ENCODE measurements at regions not wholly inside any gene's neighbourhood (a gene's known extent, or its start where the extent isn't known, plus 50 kb on each side); places are given as distances from the start of the nearest gene placed in this dataset.
"Not testable (repeated sequence)": the region's sequence is repeated elsewhere in the genome, so short reads cannot be mapped to it uniquely, and the experiment has no call there.

DNA sequence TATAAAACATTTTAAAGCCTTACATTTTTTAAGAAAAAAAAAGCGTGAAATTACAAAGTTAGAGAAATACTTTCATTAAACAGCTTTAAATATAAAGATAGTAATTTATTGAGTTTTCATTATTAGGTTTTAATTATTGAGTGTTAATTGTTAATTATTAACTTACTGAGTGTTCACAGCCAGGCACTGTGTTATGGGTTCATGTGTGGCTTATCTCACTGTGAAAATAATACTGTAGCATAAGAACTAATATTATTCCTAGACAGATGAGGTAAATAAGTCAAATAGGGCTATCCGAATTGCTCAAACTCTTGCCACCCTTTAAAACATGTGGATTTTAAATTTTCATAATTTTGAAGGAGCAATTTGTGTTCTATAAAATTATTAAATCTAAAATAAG, 956.1 kb upstream of the PCDH20 start:
- Histone ChIP-seq H3K79me1 (ENCODE audit: low read depth in 1 of 2, low read length in 2 of 2) (no peaks in the 10 kb centered on the region), H3K14ac (replicated peaks; ENCODE audit: low read depth, low read length) (no peak overlapping the region), H3K36me3 (ENCODE audit: control insufficient read depth, insufficient read depth, low read length) (no peaks in the 10 kb centered on the region), H3K4ac (ENCODE audit: low read depth, low read length) (no peak overlapping the region), H3K9me1 (ENCODE audit: insufficient read depth, low read length) (no peaks in the 10 kb centered on the region), H3K27me3 (ENCODE audit: control insufficient read depth, insufficient read depth, low read length) (no peaks in the 10 kb centered on the region), H3K23ac (ENCODE audit: low read depth, low read length) (no peak overlapping the region), H3K18ac (ENCODE audit: low read depth, low read length) (no peak overlapping the region), H3K9ac (ENCODE audit: low read depth, low read length) (no peak overlapping the region), H3K9me3 (ENCODE audit: control insufficient read depth, insufficient read depth, low read length) (no peaks in the 10 kb centered on the region), H4K20me1 (ENCODE audit: insufficient read depth, low read length) (no peaks in the 10 kb centered on the region), H2BK5ac (ENCODE audit: low read depth, low read length, poor library complexity, severe bottlenecking) (no peak overlapping the region), H4K8ac (ENCODE audit: low read depth in 2 of 2, low read length in 2 of 2) (no peak overlapping the region), H2BK120ac (ENCODE audit: low read depth, low read length) (no peak overlapping the region), H3K4me3 (ENCODE audit: insufficient read depth, low read depth, low read length) (no peak overlapping the region), H4K91ac (ENCODE audit: insufficient read depth, low read depth, low read length) (no peak overlapping the region), H4K5ac (ENCODE audit: low read depth, low read length) (no peak overlapping the region), H2AK9ac (replicated peaks; ENCODE audit: low read depth, low read length, poor library complexity) (no peak overlapping the region), H3K27ac (ENCODE audit: insufficient read depth, low read length) (no peak overlapping the region), H2AK5ac (ENCODE audit: low read depth, low read length) (no peak overlapping the region), H3K4me1 (ENCODE audit: control insufficient read depth, insufficient read depth, low read length) (no peaks in the 10 kb centered on the region), H2BK20ac (ENCODE audit: low read depth, low read length) (no peak overlapping the region), H2AFZ (replicated peaks; ENCODE audit: low read length, poor library complexity) (no peak overlapping the region), H3K4me2 (ENCODE audit: low read depth, low read length) (no peak overlapping the region), H3K56ac (ENCODE audit: extremely low read depth, insufficient read depth, low read length) (no peak overlapping the region), H2BK15ac (ENCODE audit: low read depth, low read length) (no peak overlapping the region)
- TF ChIP-seq RAD21 (IDR thresholded peaks at IDR 0.05; ENCODE audit: low read length): no peak
- no peak for TF ChIP-seq NFE2L2 (IDR thresholded peaks at IDR 0.05; ENCODE audit: low read depth, low read length)
- TF ChIP-seq MAZ (IDR thresholded peaks at IDR 0.05; ENCODE audit: borderline replicate concordance, low read depth, low read length): no peak
- no peak for TF ChIP-seq CHD1 (IDR thresholded peaks at IDR 0.05; ENCODE audit: low read depth, low read length)
- no peak for TF ChIP-seq BHLHE40 (IDR thresholded peaks at IDR 0.05; ENCODE audit: low read depth, low read length)
- TF ChIP-seq RFX5 (IDR thresholded peaks at IDR 0.05; ENCODE audit: low read depth, low read length): no peak
- ATAC-seq (ENCODE audit: low read depth) (no peak), DNase-seq (no peak)
- intact Hi-C loops (cut with micrococcal nuclease): no loop called here
- dilution Hi-C loops (cut with HindIII; ENCODE audit: low sequenced_read_pairs, unreplicated experiment): no loop called here
- in situ Hi-C loops (cut with MboI; ENCODE audit: low sequenced_read_pairs): no loop called here
- CTCF ChIA-PET: no interaction called here
- no CpG with 5 or more reads among the region's 2 CpGs for WGBS, 2 experiments (ENCODE audit: extremely low coverage in 2 of 2, insufficient read length in 1 of 2)
- no TSS peak for BruUV-seq (replicated peaks)
- POLR2A ChIA-PET (ENCODE audit: unreplicated experiment): no interaction called here

DNA sequence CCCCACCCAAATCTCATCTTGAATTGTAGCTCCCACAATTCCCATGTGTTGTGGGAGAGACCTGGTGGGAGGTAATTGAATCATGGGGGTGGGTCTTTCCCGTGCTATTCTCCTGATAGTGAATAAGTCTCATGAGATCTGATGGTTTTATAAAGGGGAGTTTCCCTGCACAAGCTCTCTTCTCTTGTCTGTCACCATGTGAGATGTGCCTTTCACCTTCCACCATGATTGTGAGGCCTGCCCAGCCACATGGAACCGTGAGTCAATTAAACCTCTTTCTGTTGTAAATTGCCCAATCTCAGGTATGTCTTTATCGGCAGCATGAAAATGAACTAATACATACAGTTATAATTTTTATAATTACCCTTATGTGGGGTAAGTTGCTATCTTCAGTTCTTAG, 952.3 kb upstream of the PCDH20 start:
- H4K8ac ChIP-seq (ENCODE audit: low read depth in 2 of 2, low read length in 2 of 2); H4K5ac ChIP-seq (ENCODE audit: low read depth, low read length); H3K4me1 ChIP-seq (ENCODE audit: control insufficient read depth, insufficient read depth, low read length); H3K9ac ChIP-seq (ENCODE audit: low read depth, low read length); H4K20me1 ChIP-seq (ENCODE audit: insufficient read depth, low read length); H3K14ac ChIP-seq (replicated peaks; ENCODE audit: low read depth, low read length); dilution Hi-C loops (cut with HindIII; ENCODE audit: low sequenced_read_pairs, unreplicated experiment); H3K4ac ChIP-seq (ENCODE audit: low read depth, low read length); H2BK20ac ChIP-seq (ENCODE audit: low read depth, low read length); H2BK5ac ChIP-seq (ENCODE audit: low read depth, low read length, poor library complexity, severe bottlenecking); H3K4me3 ChIP-seq (ENCODE audit: insufficient read depth, low read depth, low read length); H3K9me1 ChIP-seq (ENCODE audit: insufficient read depth, low read length); H3K4me2 ChIP-seq (ENCODE audit: low read depth, low read length); DNase-seq; CTCF ChIA-PET; ATAC-seq (ENCODE audit: low read depth); H3K27me3 ChIP-seq (ENCODE audit: control insufficient read depth, insufficient read depth, low read length); H2AK5ac ChIP-seq (ENCODE audit: low read depth, low read length); H2BK120ac ChIP-seq (ENCODE audit: low read depth, low read length); H3K23ac ChIP-seq (ENCODE audit: low read depth, low read length); H2AK9ac ChIP-seq (replicated peaks; ENCODE audit: low read depth, low read length, poor library complexity); H3K36me3 ChIP-seq (ENCODE audit: control insufficient read depth, insufficient read depth, low read length); intact Hi-C loops (cut with micrococcal nuclease); H3K56ac ChIP-seq (ENCODE audit: extremely low read depth, insufficient read depth, low read length); BruUV-seq (replicated peaks); H4K91ac ChIP-seq (ENCODE audit: insufficient read depth, low read depth, low read length); POLR2A ChIA-PET (ENCODE audit: unreplicated experiment); H2BK15ac ChIP-seq (ENCODE audit: low read depth, low read length); H3K79me1 ChIP-seq (ENCODE audit: low read depth in 1 of 2, low read length in 2 of 2); H2AFZ ChIP-seq (replicated peaks; ENCODE audit: low read length, poor library complexity); H3K18ac ChIP-seq (ENCODE audit: low read depth, low read length); H3K9me3 ChIP-seq (ENCODE audit: control insufficient read depth, insufficient read depth, low read length); H3K27ac ChIP-seq (ENCODE audit: insufficient read depth, low read length): not testable (repeated sequence)
- WGBS, 2 experiments (ENCODE audit: extremely low coverage in 2 of 2, insufficient read length in 1 of 2): no CpG with 5 or more reads among the region's 3 CpGs
- in situ Hi-C loops (cut with MboI; ENCODE audit: low sequenced_read_pairs): loop anchor here (10.0 kb wide), 1 partner anchor 243 kb away; no protein-coding TSS in a partner anchor
